ENCODE measurements at regions not wholly inside any gene's neighbourhood (a gene's known extent, or its start where the extent isn't known, plus 50 kb on each side); places are given as distances from the start of the nearest gene placed in this dataset.

- Mint-ChIP-seq H3K4me1 (ENCODE audit: insufficient read depth, unreplicated experiment) (peaks cover 7% of the 10 kb centered on the region), H3K27me3 (ENCODE audit: insufficient read depth, unreplicated experiment) (peaks cover 46% of the 10 kb centered on the region), H3K4me3 (ENCODE audit: unreplicated experiment) (no peak overlapping the region), H3K27ac (ENCODE audit: low read depth, unreplicated experiment) (no peak overlapping the region), H3K36me3 (ENCODE audit: insufficient read depth, unreplicated experiment) (no peaks in the 10 kb centered on the region), H3K9me3 (ENCODE audit: unreplicated experiment) (no peaks in the 10 kb centered on the region)
- intact Hi-C loops (cut with micrococcal nuclease), result no loop called here
- BruUV-seq (replicated peaks), result no TSS peak
- ChIA-PET CTCF (interaction anchor here (0.6 kb wide), 1 partner anchor 275 kb away, joined by 3 read pairs; no protein-coding TSS in a partner anchor), POLR2A (no interaction called here)
- DNase-seq (ENCODE audit: unreplicated experiment), result no peak
- no peak for TF ChIP-seq CTCF (IDR thresholded peaks at IDR 0.05; ENCODE audit: unreplicated experiment)
Measured at GRCh38 chrX:44435047-44435446, 91.6 kb upstream of the EFHC2 start.

GRCh38 chrX:44433556-44433955 is 90.1 kb upstream of the EFHC2 start:
- no peaks in the 10 kb centered on the region for H3K36me3 Mint-ChIP-seq (ENCODE audit: insufficient read depth, unreplicated experiment)
- BruUV-seq (replicated peaks), result no TSS peak
- ChIA-PET CTCF (interaction anchor here (0.7 kb wide), 1 partner anchor 557 kb away, joined by 4 read pairs; no protein-coding TSS in a partner anchor), POLR2A (interaction anchor here (1.4 kb wide), 1 partner anchor 13 kb away, joined by 5 read pairs; no protein-coding TSS in a partner anchor)
- peaks cover 49% of the 10 kb centered on the region for H3K27me3 Mint-ChIP-seq (ENCODE audit: insufficient read depth, unreplicated experiment)
- no peak for TF ChIP-seq CTCF (IDR thresholded peaks at IDR 0.05; ENCODE audit: unreplicated experiment)
- no peak overlapping the region for H3K27ac Mint-ChIP-seq (ENCODE audit: low read depth, unreplicated experiment)
- H3K9me3 Mint-ChIP-seq (ENCODE audit: unreplicated experiment), result no peaks in the 10 kb centered on the region
- H3K4me1 Mint-ChIP-seq (ENCODE audit: insufficient read depth, unreplicated experiment), result peaks cover 7% of the 10 kb centered on the region
- intact Hi-C loops (cut with micrococcal nuclease), result no loop called here
- H3K4me3 Mint-ChIP-seq (ENCODE audit: unreplicated experiment), result no peak overlapping the region
- no peak for DNase-seq (ENCODE audit: unreplicated experiment)

- Mint-ChIP-seq H3K4me3 (ENCODE audit: unreplicated experiment) (no peak overlapping the region), H3K36me3 (ENCODE audit: insufficient read depth, unreplicated experiment) (no peaks in the 10 kb centered on the region), H3K27me3 (ENCODE audit: insufficient read depth, unreplicated experiment) (peaks cover 56% of the 10 kb centered on the region), H3K9me3 (ENCODE audit: unreplicated experiment) (no peaks in the 10 kb centered on the region), H3K4me1 (ENCODE audit: insufficient read depth, unreplicated experiment) (peaks cover 7% of the 10 kb centered on the region), H3K27ac (ENCODE audit: low read depth, unreplicated experiment) (no peak overlapping the region)
- no TSS peak for BruUV-seq (replicated peaks)
- intact Hi-C loops (cut with micrococcal nuclease), result no loop called here
- ChIA-PET CTCF (no interaction called here), POLR2A (interaction anchor here (1.4 kb wide), 1 partner anchor 14 kb away, joined by 5 read pairs; no protein-coding TSS in a partner anchor)
- DNase-seq (ENCODE audit: unreplicated experiment), result no peak
- no peak for TF ChIP-seq CTCF (IDR thresholded peaks at IDR 0.05; ENCODE audit: unreplicated experiment)
Measured at GRCh38 chrX:44432641-44433040, 89.2 kb upstream of the EFHC2 start.

- H3K9me3 Mint-ChIP-seq (ENCODE audit: unreplicated experiment), result no peaks in the 10 kb centered on the region
- H3K36me3 Mint-ChIP-seq (ENCODE audit: insufficient read depth, unreplicated experiment), result no peaks in the 10 kb centered on the region
- DNase-seq (ENCODE audit: unreplicated experiment), result peak; percentile 77
- peaks cover 46% of the 10 kb centered on the region for H3K27me3 Mint-ChIP-seq (ENCODE audit: insufficient read depth, unreplicated experiment)
- TF ChIP-seq CTCF (IDR thresholded peaks at IDR 0.05; ENCODE audit: unreplicated experiment), result no peak
- POLR2A ChIA-PET, result interaction anchor here (0.6 to 1.4 kb wide), 7 partner anchors 10 to 112 kb away, joined by 3 to 4 read pairs (median 3); no protein-coding TSS in a partner anchor
- BruUV-seq (replicated peaks), result no TSS peak
- CTCF ChIA-PET, result interaction anchor here (0.6 kb wide), 1 partner anchor 413 kb away, joined by 3 read pairs; no protein-coding TSS in a partner anchor
- peaks cover 7% of the 10 kb centered on the region for H3K4me1 Mint-ChIP-seq (ENCODE audit: insufficient read depth, unreplicated experiment)
- H3K27ac Mint-ChIP-seq (ENCODE audit: low read depth, unreplicated experiment), result no peak overlapping the region
- intact Hi-C loops (cut with micrococcal nuclease), result no loop called here
- peak overlapping the region; percentile 5 for H3K4me3 Mint-ChIP-seq (ENCODE audit: unreplicated experiment)
Measured at GRCh38 chrX:44431194-44431593, 87.7 kb upstream of the EFHC2 start.

Data from MCF 10A (cell line).